Activated T-cell treated with anti-CD3 and anti-CD28 coated beads, Interleukin-2, amount 50 U/mL, for 72 hours (primary cell): ENCODE measurements at regions not wholly inside any gene's neighbourhood (a gene's known extent, or its start where the extent isn't known, plus 50 kb on each side); places are given as distances from the start of the nearest gene placed in this dataset.
"Not testable (repeated sequence)": the region's sequence is repeated elsewhere in the genome, so short reads cannot be mapped to it uniquely, and the experiment has no call there.

ENCODE experiments used
- ATAC-seq, 2 donors: fragments of 150-1000 bp; cut with Tn5 transposase; replicated peaks in 1 of 2; 2 replicates each; pipeline ENCODE4 v1.10.0; 2021; ENCODE audit warnings: moderate library complexity in 2 of 2, mild to moderate bottlenecking in 1 of 2
- DNase-seq, 2 donors: peaks; one replicate each; pipeline ENCODE4 v3.0.0; 2021 to 2022; ENCODE audit warnings: mixed read lengths in 1 of 2
- H3K27ac Mint-ChIP-seq: one replicate; pipeline ENCODE4 v1.8.0; 2022; ENCODE audit warnings: mild to moderate bottlenecking, moderate library complexity, mixed read lengths
- H3K27me3 Mint-ChIP-seq: one replicate; pipeline ENCODE4 v1.8.0; 2022; ENCODE audit warnings: low read depth, mixed read lengths
- H3K36me3 Mint-ChIP-seq, 2 donors: one replicate each; pipeline ENCODE4 v1.8.0; 2022; ENCODE audit warnings: mixed read lengths in 2 of 2, mild to moderate bottlenecking in 1 of 2; ENCODE audit not compliant: insufficient read depth in 2 of 2
- H3K4me1 Mint-ChIP-seq: one replicate; pipeline ENCODE4 v1.8.0; 2022; ENCODE audit warnings: low read depth, mixed read lengths
- H3K4me3 Mint-ChIP-seq, 2 donors: one replicate each; pipeline ENCODE4 v1.8.0; 2022; ENCODE audit warnings: mild to moderate bottlenecking in 2 of 2, mixed read lengths in 2 of 2, moderate library complexity in 2 of 2
- H3K9me3 Mint-ChIP-seq, 2 donors: one replicate each; pipeline ENCODE4 v1.8.0; 2022; ENCODE audit warnings: mixed read lengths in 2 of 2

- not testable (repeated sequence) for H3K27ac Mint-ChIP-seq, H3K4me3 Mint-ChIP-seq, H3K9me3 Mint-ChIP-seq, DNase-seq, H3K27me3 Mint-ChIP-seq, H3K36me3 Mint-ChIP-seq, H3K4me1 Mint-ChIP-seq, ATAC-seq
Observed at GRCh38 chr7:25047571-25048443, 67.8 kb upstream of the OSBPL3 start.

- DNase-seq: no peak
- no peak overlapping the region for H3K4me3 Mint-ChIP-seq
- no peak overlapping the region for H3K27ac Mint-ChIP-seq
- no peak for ATAC-seq
- H3K27me3 Mint-ChIP-seq: no peaks in the 10 kb centered on the region
- H3K36me3 Mint-ChIP-seq: peaks cover 4 to 6% of the 10 kb centered on the region in 2 donors
- no peaks in the 10 kb centered on the region for H3K4me1 Mint-ChIP-seq
- H3K9me3 Mint-ChIP-seq: peaks cover 9% of the 10 kb centered on the region in 2 donors
Observed at GRCh38 chr7:25037325-25037724, 57.3 kb upstream of the OSBPL3 start.

GRCh38 chr7:25035274-25035673 lies 55.3 kb upstream of the OSBPL3 start:
- H3K36me3 Mint-ChIP-seq: peaks cover 4 to 6% of the 10 kb centered on the region in 2 donors
- no peak for DNase-seq
- peaks cover 12% of the 10 kb centered on the region for H3K4me1 Mint-ChIP-seq
- ATAC-seq: no peak
- no peak overlapping the region for H3K4me3 Mint-ChIP-seq
- H3K27me3 Mint-ChIP-seq: no peaks in the 10 kb centered on the region
- H3K27ac Mint-ChIP-seq: no peak overlapping the region
- peaks cover 9% of the 10 kb centered on the region in 2 donors for H3K9me3 Mint-ChIP-seq

GRCh38 chr7:25034136-25034535 lies 54.2 kb upstream of the OSBPL3 start:
- H3K4me3 Mint-ChIP-seq: no peak overlapping the region
- H3K27ac Mint-ChIP-seq: no peak overlapping the region
- ATAC-seq: no peak
- no peaks in the 10 kb centered on the region for H3K27me3 Mint-ChIP-seq
- H3K36me3 Mint-ChIP-seq: peaks cover 4 to 6% of the 10 kb centered on the region in 2 donors
- no peak for DNase-seq
- peaks cover 24% of the 10 kb centered on the region for H3K4me1 Mint-ChIP-seq
- H3K9me3 Mint-ChIP-seq: peaks cover 9 to 10% of the 10 kb centered on the region in 2 donors

GRCh38 chr7:25032774-25033743 lies 53.1 kb upstream of the OSBPL3 start:
- no peaks in the 10 kb centered on the region for H3K27me3 Mint-ChIP-seq
- H3K4me1 Mint-ChIP-seq: peaks cover 35% of the 10 kb centered on the region
- peaks cover 9 to 10% of the 10 kb centered on the region in 2 donors for H3K9me3 Mint-ChIP-seq
- peaks cover 4 to 6% of the 10 kb centered on the region in 2 donors for H3K36me3 Mint-ChIP-seq
- ATAC-seq (no peak), DNase-seq (no peak)
- peak overlapping the region; percentile 3 for H3K27ac Mint-ChIP-seq
- no peak overlapping the region for H3K4me3 Mint-ChIP-seq

GRCh38 chr7:25031432-25031831 lies 51.5 kb upstream of the OSBPL3 start:
- H3K27me3 Mint-ChIP-seq: no peaks in the 10 kb centered on the region
- DNase-seq (peak; percentile 4 to 7), ATAC-seq (no peak)
- H3K27ac Mint-ChIP-seq: no peak overlapping the region
- H3K36me3 Mint-ChIP-seq: peaks cover 4% of the 10 kb centered on the region in 2 donors
- H3K4me3 Mint-ChIP-seq: no peak overlapping the region
- H3K9me3 Mint-ChIP-seq: peaks cover 5 to 6% of the 10 kb centered on the region in 2 donors
- H3K4me1 Mint-ChIP-seq: peaks cover 48% of the 10 kb centered on the region

- Mint-ChIP-seq H3K36me3 (peaks cover 1 to 3% of the 10 kb centered on the region in 2 donors), H3K4me3 (no peak overlapping the region), H3K9me3 (peaks cover 3 to 4% of the 10 kb centered on the region in 2 donors), H3K27me3 (no peaks in the 10 kb centered on the region), H3K4me1 (peaks cover 48% of the 10 kb centered on the region), H3K27ac (no peak overlapping the region)
- ATAC-seq (peak; percentile 23 to 24), DNase-seq (peak; percentile 4 to 7)
Observed at GRCh38 chr7:25031007-25031406, 51.0 kb upstream of the OSBPL3 start.
